K562 (cell line): ENCODE measurements at regions not wholly inside any gene's neighbourhood (a gene's known extent, or its start where the extent isn't known, plus 50 kb on each side); places are given as distances from the start of the nearest gene placed in this dataset.

Experiments used
- CBFA2T2 ChIP-seq: fragments of 450-650 bp; conservative IDR thresholded peaks from 2 replicates; pipeline ENCODE4 v1.6.1; 2017; ENCODE audit warnings: mild to moderate bottlenecking
- CTBP1 ChIP-seq: fragments of 450-650 bp; IDR thresholded peaks from 2 replicates; pipeline ENCODE4 v1.6.1; 2016; ENCODE audit warnings: borderline replicate concordance
- EP300 ChIP-seq: IDR thresholded peaks from 2 replicates; pipeline ENCODE4 v1.6.1; 2012; ENCODE audit warnings: low read length, improper control_type of control experiment
- ERF ChIP-seq: fragments of 450-650 bp; formaldehyde crosslinking; IDR thresholded peaks from 2 replicates; pipeline ENCODE4 v1.4.0; 2020; ENCODE audit warnings: mild to moderate bottlenecking, mixed read lengths
- KLF16 ChIP-seq: IDR thresholded peaks from 2 replicates; pipeline ENCODE4 v1.6.1; 2016; ENCODE audit warnings: antibody characterized with exemption
- KLF6 ChIP-seq: fragments of 250-450 bp; sonication (Bioruptor Pico); IDR thresholded peaks from 2 replicates; pipeline ENCODE4 v1.4.0; 2020; ENCODE audit warnings: mild to moderate bottlenecking, moderate library complexity, borderline replicate concordance
- NBN ChIP-seq: fragments of 450-650 bp; IDR thresholded peaks from 2 replicates; pipeline ENCODE4 v1.6.1; 2016; ENCODE audit warnings: low read depth, mild to moderate bottlenecking
- NCOA6 ChIP-seq: fragments of 450-650 bp; IDR thresholded peaks from 2 replicates; pipeline ENCODE4 v1.6.1; 2017; ENCODE audit warnings: mild to moderate bottlenecking
- NRF1 ChIP-seq, 2 experiments: fragments of 450-650 bp; IDR thresholded peaks in 1 of 2; conservative IDR thresholded peaks in 1 of 2; 2 replicates each; pipeline ENCODE4 v1.6.1; 2014; ENCODE audit warnings: mild to moderate bottlenecking in 2 of 2
- PHTF2 ChIP-seq: fragments of 250-450 bp; sonication (Bioruptor Pico); IDR thresholded peaks from 2 replicates; pipeline ENCODE4 v1.5.0; 2021; ENCODE audit warnings: mild to moderate bottlenecking
- POLR2AphosphoS2 ChIP-seq: IDR thresholded peaks from 2 replicates; pipeline ENCODE4 v1.6.1; 2012; ENCODE audit warnings: low read length, improper control_type of control experiment
- PRMT5 ChIP-seq: sonication (generic); formaldehyde crosslinking; IDR thresholded peaks from 2 replicates; pipeline ENCODE4 v1.5.0; 2020; ENCODE audit warnings: missing genetic modification reagents
- SOX6 ChIP-seq: fragments of 450-650 bp; IDR thresholded peaks from 2 replicates; pipeline ENCODE4 v1.6.1; 2014; ENCODE audit warnings: mild to moderate bottlenecking
- SUPT5H ChIP-seq: fragments of 450-650 bp; IDR thresholded peaks from 2 replicates; pipeline ENCODE4 v1.6.1; 2016
- TCFL5 ChIP-seq: fragments of 250-450 bp; sonication (Bioruptor Pico); conservative IDR thresholded peaks from 2 replicates; pipeline ENCODE4 v1.6.1; 2021; ENCODE audit warnings: mild to moderate bottlenecking, moderate library complexity, matching md5 sums
- ZFPM2 ChIP-seq: fragments of 250-450 bp; sonication (Bioruptor Pico); IDR thresholded peaks from 2 replicates; pipeline ENCODE4 v1.5.1; 2022; ENCODE audit warnings: mild to moderate bottlenecking
- ZNF143 ChIP-seq: sonication (generic); formaldehyde crosslinking; IDR thresholded peaks from 2 replicates; pipeline ENCODE4 v1.9.0; 2022; ENCODE audit warnings: mild to moderate bottlenecking, missing genetic modification reagents
- ZNF324 ChIP-seq: fragments of 250-450 bp; sonication (Bioruptor Pico); IDR thresholded peaks from 2 replicates; pipeline ENCODE4 v1.4.0; 2020; ENCODE audit warnings: mild to moderate bottlenecking
- ZNF583 ChIP-seq: fragments of 250-450 bp; sonication (Bioruptor Pico); IDR thresholded peaks from 2 replicates; pipeline ENCODE4 v1.4.0; 2020
- ZNF644 ChIP-seq: fragments of 200-800 bp; sonication (Bioruptor generic); IDR thresholded peaks from 2 replicates; pipeline ENCODE4 v1.6.1; 2016; ENCODE audit warnings: low read depth, missing genetic modification characterization, missing compliant biosample characterization
- ZNF668 ChIP-seq: fragments of 250-450 bp; sonication (Bioruptor Pico); IDR thresholded peaks from 2 replicates; pipeline ENCODE4 v1.8.0; 2022; ENCODE audit warnings: mild to moderate bottlenecking, inconsistent platforms
- TF ChIP-seq, protein P1 (sequence below): fragments of 200-800 bp; sonication (Bioruptor generic); IDR thresholded peaks from 2 replicates; pipeline ENCODE4 v1.6.1; 2017; ENCODE audit warnings: missing genetic modification characterization, missing compliant biosample characterization
- TF ChIP-seq, protein P2 (sequence below): sonication (generic); formaldehyde crosslinking; IDR thresholded peaks from 2 replicates; pipeline ENCODE4 v1.9.0; 2022; ENCODE audit warnings: mild to moderate bottlenecking, missing genetic modification reagents
- TF ChIP-seq, protein P3 (sequence below), 2 experiments: fragments of 450-650 bp in 1 of 2; IDR thresholded peaks; 2 replicates each; pipeline ENCODE4 v1.6.1; 2011 to 2017; ENCODE audit warnings: low read depth in 2 of 2, antibody characterized with exemption in 1 of 2, borderline replicate concordance in 1 of 2, low read length in 1 of 2, mild to moderate bottlenecking in 1 of 2, mixed read lengths in 1 of 2; ENCODE audit not compliant: control insufficient read depth in 1 of 2
- TF ChIP-seq, protein P4 (sequence below): sonication (generic); formaldehyde crosslinking; IDR thresholded peaks from 2 replicates; pipeline ENCODE4 v1.8.1; 2023; ENCODE audit warnings: mild to moderate bottlenecking, missing genetic modification reagents

DNA sequence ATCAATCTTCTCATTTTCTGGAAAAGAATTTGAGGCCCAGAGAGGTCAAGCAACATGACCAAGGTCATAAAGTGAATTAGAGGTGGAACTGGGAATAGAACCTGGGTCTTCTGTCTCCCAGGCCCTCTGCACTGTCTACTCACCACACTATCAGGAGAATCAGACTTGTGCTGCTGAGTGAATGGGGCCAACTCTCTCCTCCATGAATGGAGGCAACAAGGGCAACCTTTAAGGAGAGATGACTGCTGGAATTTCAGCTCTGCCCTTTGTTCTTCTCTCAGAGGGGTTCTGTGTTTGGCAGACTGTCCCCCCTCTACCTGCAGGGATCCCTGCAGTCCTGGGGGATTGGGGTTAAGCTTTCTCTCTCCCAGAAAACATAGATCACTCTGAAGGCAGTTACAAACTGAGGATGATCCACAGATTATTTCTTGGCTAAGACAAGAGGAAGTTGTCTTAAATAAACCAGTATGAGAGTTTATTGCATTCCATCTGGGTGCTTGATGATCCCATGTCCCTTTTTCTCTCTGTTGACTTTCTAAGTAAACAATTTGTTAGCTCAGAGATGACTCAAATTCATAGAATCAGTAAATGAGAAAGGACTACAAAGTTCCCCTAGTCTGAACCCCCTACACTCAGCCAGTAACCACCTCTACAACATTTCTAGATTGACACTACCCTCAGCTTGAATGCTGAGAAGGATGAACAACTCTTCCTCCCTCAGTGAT is 99.0 kb upstream of the LIPC start (continued):
- TF ChIP-seq ZNF644 (tag) (0 out of 2 replicates have a peak, but pooled peaks have one; percentile 47), SUPT5H (no peak), CBFA2T2 (no peak), PHTF2 (CRISPR knock-in tag) (no peak), KLF16 (no peak), NCOA6 (no peak), PRMT5 (CRISPR knock-in tag) (no peak), ZNF324 (CRISPR knock-in tag) (peak; percentile 18; the same call in 1 of the 2 replicates), ZNF143 (CRISPR knock-in tag) (no peak), TCFL5 (no peak), ZNF583 (CRISPR knock-in tag) (peak; percentile 82), EP300 (no peak), NRF1 (conservative IDR thresholded peaks at IDR 0.05 in 1 of 2, IDR thresholded peaks at IDR 0.05 in 1 of 2) (no peak), ZNF668 (CRISPR knock-in tag) (no peak), SOX6 (no peak), ERF (peak; percentile 27; the same call in 1 of the 2 replicates), NBN (no peak), ZFPM2 (0 out of 2 replicates have a peak, but pooled peaks have one; percentile 0), POLR2AphosphoS2 (no peak), CTBP1 (no peak), KLF6 (CRISPR knock-in tag) (peak; percentile 80)
- TF ChIP-seq, protein P1, sequence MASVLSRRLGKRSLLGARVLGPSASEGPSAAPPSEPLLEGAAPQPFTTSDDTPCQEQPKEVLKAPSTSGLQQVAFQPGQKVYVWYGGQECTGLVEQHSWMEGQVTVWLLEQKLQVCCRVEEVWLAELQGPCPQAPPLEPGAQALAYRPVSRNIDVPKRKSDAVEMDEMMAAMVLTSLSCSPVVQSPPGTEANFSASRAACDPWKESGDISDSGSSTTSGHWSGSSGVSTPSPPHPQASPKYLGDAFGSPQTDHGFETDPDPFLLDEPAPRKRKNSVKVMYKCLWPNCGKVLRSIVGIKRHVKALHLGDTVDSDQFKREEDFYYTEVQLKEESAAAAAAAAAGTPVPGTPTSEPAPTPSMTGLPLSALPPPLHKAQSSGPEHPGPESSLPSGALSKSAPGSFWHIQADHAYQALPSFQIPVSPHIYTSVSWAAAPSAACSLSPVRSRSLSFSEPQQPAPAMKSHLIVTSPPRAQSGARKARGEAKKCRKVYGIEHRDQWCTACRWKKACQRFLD (CRISPR knock-in tag), result peak; percentile 97
- TF ChIP-seq, protein P2, sequence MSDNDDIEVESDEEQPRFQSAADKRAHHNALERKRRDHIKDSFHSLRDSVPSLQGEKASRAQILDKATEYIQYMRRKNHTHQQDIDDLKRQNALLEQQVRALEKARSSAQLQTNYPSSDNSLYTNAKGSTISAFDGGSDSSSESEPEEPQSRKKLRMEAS (CRISPR knock-in tag), result no peak
- TF ChIP-seq, protein P3, sequence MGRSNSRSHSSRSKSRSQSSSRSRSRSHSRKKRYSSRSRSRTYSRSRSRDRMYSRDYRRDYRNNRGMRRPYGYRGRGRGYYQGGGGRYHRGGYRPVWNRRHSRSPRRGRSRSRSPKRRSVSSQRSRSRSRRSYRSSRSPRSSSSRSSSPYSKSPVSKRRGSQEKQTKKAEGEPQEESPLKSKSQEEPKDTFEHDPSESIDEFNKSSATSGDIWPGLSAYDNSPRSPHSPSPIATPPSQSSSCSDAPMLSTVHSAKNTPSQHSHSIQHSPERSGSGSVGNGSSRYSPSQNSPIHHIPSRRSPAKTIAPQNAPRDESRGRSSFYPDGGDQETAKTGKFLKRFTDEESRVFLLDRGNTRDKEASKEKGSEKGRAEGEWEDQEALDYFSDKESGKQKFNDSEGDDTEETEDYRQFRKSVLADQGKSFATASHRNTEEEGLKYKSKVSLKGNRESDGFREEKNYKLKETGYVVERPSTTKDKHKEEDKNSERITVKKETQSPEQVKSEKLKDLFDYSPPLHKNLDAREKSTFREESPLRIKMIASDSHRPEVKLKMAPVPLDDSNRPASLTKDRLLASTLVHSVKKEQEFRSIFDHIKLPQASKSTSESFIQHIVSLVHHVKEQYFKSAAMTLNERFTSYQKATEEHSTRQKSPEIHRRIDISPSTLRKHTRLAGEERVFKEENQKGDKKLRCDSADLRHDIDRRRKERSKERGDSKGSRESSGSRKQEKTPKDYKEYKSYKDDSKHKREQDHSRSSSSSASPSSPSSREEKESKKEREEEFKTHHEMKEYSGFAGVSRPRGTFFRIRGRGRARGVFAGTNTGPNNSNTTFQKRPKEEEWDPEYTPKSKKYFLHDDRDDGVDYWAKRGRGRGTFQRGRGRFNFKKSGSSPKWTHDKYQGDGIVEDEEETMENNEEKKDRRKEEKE (IDR thresholded peaks at IDR 0.05; ENCODE audit: borderline replicate concordance in 1 of 2, control insufficient read depth in 1 of 2, low read depth in 2 of 2, low read length in 1 of 2), result no peak
- TF ChIP-seq, protein P4, sequence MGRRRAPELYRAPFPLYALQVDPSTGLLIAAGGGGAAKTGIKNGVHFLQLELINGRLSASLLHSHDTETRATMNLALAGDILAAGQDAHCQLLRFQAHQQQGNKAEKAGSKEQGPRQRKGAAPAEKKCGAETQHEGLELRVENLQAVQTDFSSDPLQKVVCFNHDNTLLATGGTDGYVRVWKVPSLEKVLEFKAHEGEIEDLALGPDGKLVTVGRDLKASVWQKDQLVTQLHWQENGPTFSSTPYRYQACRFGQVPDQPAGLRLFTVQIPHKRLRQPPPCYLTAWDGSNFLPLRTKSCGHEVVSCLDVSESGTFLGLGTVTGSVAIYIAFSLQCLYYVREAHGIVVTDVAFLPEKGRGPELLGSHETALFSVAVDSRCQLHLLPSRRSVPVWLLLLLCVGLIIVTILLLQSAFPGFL, result no peak
